ENCODE measurements at regions not wholly inside any gene's neighbourhood (a gene's known extent, or its start where the extent isn't known, plus 50 kb on each side); places are given as distances from the start of the nearest gene placed in this dataset.

DNA sequence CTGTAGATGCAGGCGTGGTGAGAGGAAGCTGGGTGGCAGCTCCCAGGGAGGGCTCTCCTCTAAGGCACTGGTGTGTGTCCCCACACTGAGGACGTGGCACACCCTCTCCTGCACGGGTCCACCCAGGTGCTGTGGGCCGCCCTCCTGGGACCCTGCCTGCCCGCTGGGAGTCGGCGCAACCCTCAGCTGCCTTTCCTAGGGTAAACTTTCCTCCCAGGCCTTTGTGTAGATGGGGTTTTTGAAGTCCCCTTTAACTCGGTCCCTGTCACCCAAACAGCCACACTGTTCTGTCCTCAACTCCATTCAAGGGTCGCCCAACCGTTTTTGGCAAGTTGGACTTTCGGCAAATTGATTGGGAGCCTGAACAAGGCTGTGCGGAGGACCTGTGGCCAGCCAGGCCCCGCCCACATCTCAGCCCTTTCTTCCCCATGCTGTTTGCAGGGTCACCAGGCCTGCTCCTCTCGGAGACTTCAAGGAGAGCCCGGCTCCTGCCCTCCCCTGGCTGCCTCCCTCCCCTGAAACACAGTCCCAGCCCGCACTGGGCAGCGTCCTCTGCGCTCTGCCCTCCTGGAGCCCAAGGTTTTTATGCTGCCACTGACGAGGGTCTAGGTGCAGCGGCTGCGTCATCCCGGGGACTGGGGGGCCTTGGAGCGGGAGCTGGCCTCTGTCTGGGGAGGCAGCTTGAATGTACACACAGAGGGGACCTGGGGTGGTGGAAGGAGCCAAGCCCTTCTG is 1126.2 kb downstream of the BRD1 start:
- H3K4me3 ChIP-seq (ENCODE audit: low read depth, low read length): no peak overlapping the region
- peak; percentile 46 for DNase-seq (ENCODE audit: low read depth)
- TF ChIP-seq, protein P1, sequence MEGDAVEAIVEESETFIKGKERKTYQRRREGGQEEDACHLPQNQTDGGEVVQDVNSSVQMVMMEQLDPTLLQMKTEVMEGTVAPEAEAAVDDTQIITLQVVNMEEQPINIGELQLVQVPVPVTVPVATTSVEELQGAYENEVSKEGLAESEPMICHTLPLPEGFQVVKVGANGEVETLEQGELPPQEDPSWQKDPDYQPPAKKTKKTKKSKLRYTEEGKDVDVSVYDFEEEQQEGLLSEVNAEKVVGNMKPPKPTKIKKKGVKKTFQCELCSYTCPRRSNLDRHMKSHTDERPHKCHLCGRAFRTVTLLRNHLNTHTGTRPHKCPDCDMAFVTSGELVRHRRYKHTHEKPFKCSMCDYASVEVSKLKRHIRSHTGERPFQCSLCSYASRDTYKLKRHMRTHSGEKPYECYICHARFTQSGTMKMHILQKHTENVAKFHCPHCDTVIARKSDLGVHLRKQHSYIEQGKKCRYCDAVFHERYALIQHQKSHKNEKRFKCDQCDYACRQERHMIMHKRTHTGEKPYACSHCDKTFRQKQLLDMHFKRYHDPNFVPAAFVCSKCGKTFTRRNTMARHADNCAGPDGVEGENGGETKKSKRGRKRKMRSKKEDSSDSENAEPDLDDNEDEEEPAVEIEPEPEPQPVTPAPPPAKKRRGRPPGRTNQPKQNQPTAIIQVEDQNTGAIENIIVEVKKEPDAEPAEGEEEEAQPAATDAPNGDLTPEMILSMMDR (IDR thresholded peaks at IDR 0.05; ENCODE audit: low read depth, low read length): no peak
- TF ChIP-seq, protein P2, sequence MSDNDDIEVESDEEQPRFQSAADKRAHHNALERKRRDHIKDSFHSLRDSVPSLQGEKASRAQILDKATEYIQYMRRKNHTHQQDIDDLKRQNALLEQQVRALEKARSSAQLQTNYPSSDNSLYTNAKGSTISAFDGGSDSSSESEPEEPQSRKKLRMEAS (IDR thresholded peaks at IDR 0.05; ENCODE audit: low read depth, low read length): no peak
- no peak for TF ChIP-seq MYC (IDR thresholded peaks at IDR 0.05; ENCODE audit: low read depth, low read length)
- TF ChIP-seq POLR2A (IDR thresholded peaks at IDR 0.05; ENCODE audit: extremely low read depth, insufficient read length): no peak

DNA sequence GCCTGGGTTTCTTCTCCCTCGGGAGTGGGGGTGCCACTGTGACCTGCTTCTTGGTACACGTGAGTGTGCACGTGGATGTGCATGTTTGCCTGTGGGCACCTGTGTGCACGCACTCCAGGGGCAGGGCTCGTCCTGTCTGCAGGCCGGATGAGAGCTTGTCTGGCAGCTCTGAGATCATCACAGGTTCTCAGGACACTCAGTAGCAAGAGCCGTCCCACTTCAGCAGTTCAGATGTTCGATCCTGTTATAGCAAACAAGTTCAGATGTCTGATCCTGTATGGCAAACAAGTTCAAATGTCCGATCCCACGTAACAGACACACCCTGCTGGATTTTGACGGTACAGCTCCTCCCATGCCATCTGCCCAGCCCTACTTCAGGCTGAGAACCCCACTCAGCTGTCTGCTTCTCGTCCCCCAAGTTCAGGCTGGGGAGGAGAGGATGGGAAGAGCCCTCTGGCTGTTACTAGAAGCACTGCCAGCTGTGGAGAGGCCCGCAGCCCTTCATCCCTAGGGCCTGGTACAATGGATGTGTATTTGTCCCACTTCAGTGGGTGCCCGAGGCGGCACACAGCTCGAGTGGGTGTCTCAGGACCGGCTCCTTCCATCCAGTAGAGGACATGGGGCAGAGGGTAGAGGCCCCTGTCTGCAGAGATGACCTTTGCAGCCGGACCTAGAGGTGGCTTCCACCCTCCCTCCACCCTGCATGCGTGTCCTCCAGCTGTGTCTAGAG is 1126.9 kb downstream of the BRD1 start:
- TF ChIP-seq MYC (IDR thresholded peaks at IDR 0.05; ENCODE audit: low read depth, low read length): no peak
- TF ChIP-seq, protein P1 (IDR thresholded peaks at IDR 0.05; ENCODE audit: low read depth, low read length): peak; percentile 7
- no peak overlapping the region for H3K4me3 ChIP-seq (ENCODE audit: low read depth, low read length)
- peak; percentile 46 for DNase-seq (ENCODE audit: low read depth)

DNA sequence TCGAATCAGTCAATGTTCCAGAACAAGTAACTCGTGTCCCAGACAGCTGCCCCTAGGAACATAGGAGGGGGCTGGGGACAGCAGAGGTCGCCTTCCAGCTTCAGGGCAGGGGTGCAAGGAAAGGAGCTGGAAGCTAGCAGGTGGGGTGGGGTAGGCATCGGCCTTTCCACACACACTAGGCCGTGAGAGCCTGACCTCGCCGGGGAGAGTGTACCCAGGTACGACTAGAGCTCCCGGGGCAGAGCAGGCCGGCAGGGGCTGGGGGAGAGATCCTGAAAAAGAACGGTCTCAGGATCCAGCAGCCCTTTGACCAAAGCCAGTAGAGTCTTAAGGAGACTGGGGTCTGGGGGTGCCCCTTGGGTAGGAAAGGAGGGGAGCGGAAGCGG is 1127.5 kb downstream of the BRD1 start:
- TF ChIP-seq, protein P1 (IDR thresholded peaks at IDR 0.05; ENCODE audit: low read depth, low read length): no peak
- TF ChIP-seq, protein P2 (IDR thresholded peaks at IDR 0.05; ENCODE audit: low read depth, low read length): no peak
- no peak for TF ChIP-seq MYC (IDR thresholded peaks at IDR 0.05; ENCODE audit: low read depth, low read length)
- no peak for DNase-seq (ENCODE audit: low read depth)
- H3K4me3 ChIP-seq (ENCODE audit: low read depth, low read length): no peak overlapping the region

DNA sequence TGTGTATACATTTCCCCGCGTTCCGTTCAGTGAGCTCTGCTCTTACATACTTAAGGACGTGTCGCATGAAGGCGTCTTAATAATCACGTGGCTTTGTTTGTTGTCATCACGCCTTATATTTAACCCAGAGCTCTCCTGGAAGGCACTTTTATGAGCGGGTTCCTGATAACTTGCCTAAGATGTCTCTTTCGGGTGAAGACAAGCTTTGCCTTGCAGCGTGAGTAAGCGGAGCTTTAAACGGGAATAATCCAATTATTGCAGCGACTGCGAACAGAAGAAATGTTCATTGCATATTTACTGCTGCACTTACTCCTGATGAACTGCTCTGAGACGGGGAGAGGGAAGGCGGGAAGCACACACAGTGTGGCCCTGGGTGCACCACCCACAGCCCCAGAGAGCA is 1128.2 kb downstream of the BRD1 start:
- H3K4me3 ChIP-seq (ENCODE audit: low read depth, low read length): no peak overlapping the region
- DNase-seq (ENCODE audit: low read depth): no peak

DNA sequence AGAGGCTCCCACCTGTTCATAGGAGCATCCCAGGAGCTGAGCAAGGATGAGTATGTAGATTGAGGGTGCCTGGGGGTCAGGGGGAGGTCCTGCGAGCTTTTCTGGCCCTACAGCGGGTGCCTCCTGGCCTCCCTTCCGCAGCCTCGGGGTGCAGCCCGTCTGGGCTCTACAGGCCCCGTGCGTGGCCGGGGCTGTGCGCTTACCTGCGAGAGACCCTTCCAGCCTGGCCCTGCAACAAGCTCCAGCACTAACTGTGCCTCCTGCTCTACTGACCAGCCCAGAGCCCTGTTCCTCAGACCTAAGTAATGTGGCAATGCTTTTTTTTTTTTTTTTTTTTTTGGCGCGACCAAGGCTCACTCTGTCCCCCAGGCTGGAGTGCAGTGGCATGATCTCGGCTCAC is 1129.1 kb downstream of the BRD1 start:
- DNase-seq (ENCODE audit: low read depth): no peak
- TF ChIP-seq POLR2A (IDR thresholded peaks at IDR 0.05; ENCODE audit: extremely low read depth, insufficient read length) (no peak), MYC (IDR thresholded peaks at IDR 0.05; ENCODE audit: low read depth, low read length) (no peak)
- TF ChIP-seq, protein P1 (IDR thresholded peaks at IDR 0.05; ENCODE audit: low read depth, low read length): no peak
- TF ChIP-seq, protein P2 (IDR thresholded peaks at IDR 0.05; ENCODE audit: low read depth, low read length): no peak
- H3K4me3 ChIP-seq (ENCODE audit: low read depth, low read length): no peak overlapping the region

More for the DNA sequence above, 1128.2 kb downstream of the BRD1 start:
- TF ChIP-seq, protein P2 (IDR thresholded peaks at IDR 0.05; ENCODE audit: low read depth, low read length): no peak
- TF ChIP-seq, protein P1 (IDR thresholded peaks at IDR 0.05; ENCODE audit: low read depth, low read length): no peak
- TF ChIP-seq POLR2A (IDR thresholded peaks at IDR 0.05; ENCODE audit: extremely low read depth, insufficient read length) (no peak), MYC (IDR thresholded peaks at IDR 0.05; ENCODE audit: low read depth, low read length) (no peak)

Data from NB4 (cell line).